OCI-LY7 (cell line): ENCODE measurements at regions not wholly inside any gene's neighbourhood (a gene's known extent, or its start where the extent isn't known, plus 50 kb on each side); places are given as distances from the start of the nearest gene placed in this dataset.

Experiments
- BruUV-seq: library from RNA; stranded (reverse); fragments of 400-500 nt; replicated peaks from 2 replicates; lab custom pipeline; 2021; lab: Mats Ljungman, UMichigan
- CTCF ChIA-PET: fragments of 300-600 bp; sonication (Branson Sonifier 250); formaldehyde crosslinking; loops from one replicate; lab custom pipeline; 2022; ENCODE audit warnings: antibody characterized with exemption; ENCODE audit not compliant: unreplicated experiment; lab: Charles Lee
- POLR2A ChIA-PET: fragments of 300-600 bp; sonication (Branson Sonifier 250); formaldehyde crosslinking; loops from one replicate; lab custom pipeline; 2022; ENCODE audit warnings: antibody characterized with exemption; lab: Charles Lee
- DNase-seq: peaks from one replicate; pipeline ENCODE4 v3.0.0-alpha.2; 2015; ENCODE audit warnings: low spot score
- H2AFZ ChIP-seq: fragments of 200-600 bp; sonication (generic), shearing (Covaris generic); 2 replicates; pipeline ENCODE4 v1.6.1; 2014; ENCODE audit warnings: mild to moderate bottlenecking, antibody characterized with exemption, low read length, moderate library complexity
- H3K27ac ChIP-seq: fragments of 200-600 bp; sonication (generic); 2 replicates; pipeline ENCODE4 v1.5.1; 2014; ENCODE audit warnings: mixed run types, low read depth, mild to moderate bottlenecking, moderate library complexity, low read length, inconsistent platforms; ENCODE audit not compliant: poor library complexity, severe bottlenecking
- H3K36me3 ChIP-seq: fragments of 200-600 bp; sonication (generic); 2 replicates; pipeline ENCODE4 v1.6.1; 2014; ENCODE audit warnings: mild to moderate bottlenecking, antibody characterized with exemption, low read length, moderate library complexity, mixed read lengths; ENCODE audit not compliant: insufficient read depth
- H3K4me1 ChIP-seq: fragments of 200-600 bp; sonication (generic); 2 replicates; pipeline ENCODE4 v1.5.1; 2014; ENCODE audit warnings: mild to moderate bottlenecking, low read length; ENCODE audit not compliant: insufficient read depth, poor library complexity, severe bottlenecking
- H3K4me2 ChIP-seq: fragments of 200-600 bp; sonication (generic); 2 replicates; pipeline ENCODE4 v1.6.1; 2014; ENCODE audit warnings: mild to moderate bottlenecking, low read length
- H3K4me3 ChIP-seq: fragments of 200-600 bp; sonication (generic); 2 replicates; pipeline ENCODE4 v1.5.1; 2014; ENCODE audit warnings: mild to moderate bottlenecking, low read depth, low read length; ENCODE audit not compliant: poor library complexity, severe bottlenecking
- H3K79me2 ChIP-seq: fragments of 200-600 bp; sonication (generic); 2 replicates; pipeline ENCODE4 v1.6.1; 2016; ENCODE audit warnings: low read depth, mild to moderate bottlenecking, low read length, moderate library complexity, mixed read lengths; ENCODE audit not compliant: insufficient read depth
- H3K9me2 ChIP-seq: fragments of 200-600 bp; sonication (generic); 2 replicates; pipeline ENCODE4 v1.6.1; 2016; ENCODE audit warnings: mild to moderate bottlenecking, low read length, mixed read lengths; ENCODE audit not compliant: insufficient read depth
- H3K9me3 ChIP-seq: fragments of 200-600 bp; sonication (generic); 2 replicates; pipeline ENCODE4 v1.6.1; 2014; ENCODE audit warnings: mild to moderate bottlenecking, mixed run types, low read length, mixed read lengths
- H4K20me1 ChIP-seq: fragments of 200-600 bp; sonication (generic); 2 replicates; pipeline ENCODE4 v1.6.1; 2014; ENCODE audit warnings: mild to moderate bottlenecking, antibody characterized with exemption, low read length, moderate library complexity, mixed read lengths; ENCODE audit not compliant: insufficient read depth
- EZH2phosphoT487 ChIP-seq: fragments of 200-600 bp; sonication (generic); IDR thresholded peaks from 2 replicates; pipeline ENCODE4 v1.6.1; 2018; ENCODE audit warnings: low read depth, borderline replicate concordance, mild to moderate bottlenecking, mixed run types, antibody characterized with exemption, low read length, moderate library complexity, mixed read lengths
- intact Hi-C: fragments of 100-400 bp; cut with micrococcal nuclease; formaldehyde crosslinking; loops from one replicate; pipeline ENCODE4 v1.10.0; 2022; ENCODE audit not compliant: unreplicated experiment
- TF ChIP-seq, protein P1 (sequence below): fragments of 200-600 bp; sonication (generic); conservative IDR thresholded peaks from 2 replicates; pipeline ENCODE4 v1.5.1; 2014; ENCODE audit warnings: mild to moderate bottlenecking, antibody characterized with exemption, low read length, moderate library complexity, mixed read lengths

DNA sequence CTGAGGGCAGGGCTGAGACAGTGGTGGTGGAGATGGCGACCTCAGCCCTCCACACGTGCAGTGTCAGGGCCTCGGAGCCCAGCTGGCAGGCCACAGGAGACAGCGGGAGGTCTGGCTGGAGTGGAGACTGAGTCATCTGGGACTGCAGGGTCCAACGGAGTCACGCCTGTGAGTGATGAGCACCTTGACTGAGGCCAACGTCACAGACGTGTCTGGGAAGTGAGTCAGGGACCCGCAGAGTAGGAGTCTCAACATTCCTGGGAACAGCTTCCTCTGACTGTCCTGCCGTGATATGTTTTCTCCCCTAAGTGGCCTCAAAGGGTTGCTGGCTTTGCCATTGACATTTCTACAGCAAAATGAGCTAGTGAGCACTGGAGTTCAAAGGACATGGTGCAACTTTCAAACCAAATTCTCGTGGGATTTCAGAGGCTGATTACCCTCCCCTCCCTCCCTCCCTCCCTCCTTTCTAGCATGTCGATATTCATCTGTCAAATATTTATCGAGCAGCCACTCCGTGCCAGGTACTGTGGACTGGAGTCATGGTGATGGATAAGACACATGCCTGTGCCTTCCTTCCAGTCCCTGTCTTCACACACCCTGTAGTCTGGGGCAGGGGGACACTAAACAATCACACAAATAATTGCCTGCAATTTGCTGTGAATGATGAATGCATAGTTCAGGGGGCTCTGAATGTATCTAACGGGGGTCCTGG, 53.3 kb upstream of the AMOTL2 start:
- H3K4me2 ChIP-seq = no peak overlapping the region
- BruUV-seq = no TSS peak
- H3K27ac ChIP-seq = no peak overlapping the region
- no peaks in the 10 kb centered on the region for H3K9me2 ChIP-seq
- no peak for DNase-seq
- H2AFZ ChIP-seq = no peak overlapping the region
- H4K20me1 ChIP-seq = no peaks in the 10 kb centered on the region
- peaks cover 42% of the 10 kb centered on the region for H3K4me1 ChIP-seq
- CTCF ChIA-PET = no interaction called here
- POLR2A ChIA-PET = no interaction called here
- no peaks in the 10 kb centered on the region for H3K36me3 ChIP-seq
- no peaks in the 10 kb centered on the region for H3K79me2 ChIP-seq
- no peaks in the 10 kb centered on the region for H3K9me3 ChIP-seq
- intact Hi-C loops = no loop called here
- TF ChIP-seq EZH2phosphoT487 = no peak
- TF ChIP-seq, protein P1, sequence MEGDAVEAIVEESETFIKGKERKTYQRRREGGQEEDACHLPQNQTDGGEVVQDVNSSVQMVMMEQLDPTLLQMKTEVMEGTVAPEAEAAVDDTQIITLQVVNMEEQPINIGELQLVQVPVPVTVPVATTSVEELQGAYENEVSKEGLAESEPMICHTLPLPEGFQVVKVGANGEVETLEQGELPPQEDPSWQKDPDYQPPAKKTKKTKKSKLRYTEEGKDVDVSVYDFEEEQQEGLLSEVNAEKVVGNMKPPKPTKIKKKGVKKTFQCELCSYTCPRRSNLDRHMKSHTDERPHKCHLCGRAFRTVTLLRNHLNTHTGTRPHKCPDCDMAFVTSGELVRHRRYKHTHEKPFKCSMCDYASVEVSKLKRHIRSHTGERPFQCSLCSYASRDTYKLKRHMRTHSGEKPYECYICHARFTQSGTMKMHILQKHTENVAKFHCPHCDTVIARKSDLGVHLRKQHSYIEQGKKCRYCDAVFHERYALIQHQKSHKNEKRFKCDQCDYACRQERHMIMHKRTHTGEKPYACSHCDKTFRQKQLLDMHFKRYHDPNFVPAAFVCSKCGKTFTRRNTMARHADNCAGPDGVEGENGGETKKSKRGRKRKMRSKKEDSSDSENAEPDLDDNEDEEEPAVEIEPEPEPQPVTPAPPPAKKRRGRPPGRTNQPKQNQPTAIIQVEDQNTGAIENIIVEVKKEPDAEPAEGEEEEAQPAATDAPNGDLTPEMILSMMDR = no peak
- H3K4me3 ChIP-seq = no peak overlapping the region

DNA sequence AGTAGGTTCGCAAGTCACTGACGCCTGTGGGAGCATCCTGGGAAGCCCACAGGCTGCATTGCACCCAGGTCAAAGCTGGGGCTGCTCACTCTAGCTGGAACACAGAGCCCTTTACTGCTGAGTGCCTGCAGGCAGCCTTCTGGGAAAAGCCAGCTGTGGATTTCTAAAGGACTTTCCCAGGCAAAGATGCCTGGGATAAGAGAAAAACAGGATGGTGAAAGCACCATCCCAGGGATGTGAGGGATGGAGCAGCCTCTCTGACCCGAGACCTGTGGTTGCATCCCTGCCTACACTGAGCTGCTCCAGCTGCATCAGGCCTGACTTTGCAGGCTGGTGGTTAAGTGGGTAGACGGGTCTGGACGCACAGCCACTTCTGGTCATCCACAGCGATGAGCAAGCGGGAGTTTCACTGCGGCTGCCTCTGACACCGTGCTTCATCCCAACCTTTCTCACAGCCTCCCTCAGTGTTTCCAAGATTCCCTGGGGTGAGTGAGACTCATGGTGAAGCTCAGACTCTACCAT, 52.5 kb upstream of the AMOTL2 start:
- H3K27ac ChIP-seq = no peak overlapping the region
- no peak overlapping the region for H3K4me3 ChIP-seq
- ChIA-PET CTCF (no interaction called here), POLR2A (interaction anchor here (0.7 kb wide), 1 partner anchor 39 kb away, joined by 3 read pairs; no protein-coding TSS in a partner anchor)
- H2AFZ ChIP-seq = no peak overlapping the region
- no peaks in the 10 kb centered on the region for H3K9me3 ChIP-seq
- H4K20me1 ChIP-seq = no peaks in the 10 kb centered on the region
- no peak for TF ChIP-seq EZH2phosphoT487
- TF ChIP-seq, protein P1 = no peak
- no peaks in the 10 kb centered on the region for H3K9me2 ChIP-seq
- no TSS peak for BruUV-seq
- no peak overlapping the region for H3K4me2 ChIP-seq
- DNase-seq = no peak
- H3K79me2 ChIP-seq = no peaks in the 10 kb centered on the region
- intact Hi-C loops = no loop called here
- peaks cover 34% of the 10 kb centered on the region for H3K4me1 ChIP-seq
- no peaks in the 10 kb centered on the region for H3K36me3 ChIP-seq

DNA sequence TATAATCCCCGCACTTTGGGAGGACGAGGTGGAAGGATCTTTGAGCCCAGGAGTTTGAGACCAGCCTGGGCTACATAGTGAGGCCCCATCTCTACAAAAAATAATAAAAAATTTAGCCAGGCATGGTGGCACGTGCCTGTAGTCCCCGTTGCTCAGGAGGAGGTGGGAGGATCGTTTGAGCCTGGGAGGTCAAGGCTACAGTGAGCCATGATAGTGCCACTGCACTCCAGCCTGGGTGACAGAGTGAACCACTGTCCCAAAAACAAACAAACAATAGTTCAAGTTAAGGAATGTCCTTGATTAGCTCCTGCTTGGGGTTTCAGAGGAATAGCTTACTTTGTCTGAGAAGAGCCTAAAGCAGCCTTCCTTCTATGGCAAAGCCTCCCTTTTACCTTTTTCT, 51.7 kb upstream of the AMOTL2 start:
- POLR2A ChIA-PET = no interaction called here

More for the DNA sequence above, 51.7 kb upstream of the AMOTL2 start:
- Histone ChIP-seq H3K4me2 (no peak overlapping the region), H3K4me1 (peaks cover 26% of the 10 kb centered on the region), H4K20me1 (no peaks in the 10 kb centered on the region), H2AFZ (no peak overlapping the region), H3K36me3 (no peaks in the 10 kb centered on the region), H3K4me3 (no peak overlapping the region), H3K9me3 (no peaks in the 10 kb centered on the region), H3K79me2 (no peaks in the 10 kb centered on the region), H3K27ac (no peak overlapping the region), H3K9me2 (no peaks in the 10 kb centered on the region)
- BruUV-seq = no TSS peak
- TF ChIP-seq, protein P1 = no peak
- no peak for TF ChIP-seq EZH2phosphoT487
- DNase-seq = no peak
- intact Hi-C loops = no loop called here
- CTCF ChIA-PET = no interaction called here
